Mesendoderm (in vitro differentiated cells): ENCODE measurements at regions not wholly inside any gene's neighbourhood (a gene's known extent, or its start where the extent isn't known, plus 50 kb on each side); places are given as distances from the start of the nearest gene placed in this dataset.

Experiments
- DNase-seq: peaks from one replicate; pipeline ENCODE4 v3.0.0; 2013
- H2AK5ac ChIP-seq: 2 replicates; pipeline ENCODE4 v1.6.1; 2013; ENCODE audit warnings: low read length, inconsistent platforms
- H2BK120ac ChIP-seq: 2 replicates; pipeline ENCODE4 v1.6.1; 2013; ENCODE audit warnings: low read depth, mild to moderate bottlenecking, low read length, moderate library complexity, mixed read lengths
- H2BK15ac ChIP-seq: replicated peaks from 2 replicates; pipeline ENCODE4 v1.6.1; 2013; ENCODE audit warnings: low read depth, mild to moderate bottlenecking, moderate library complexity
- H2BK5ac ChIP-seq: 2 replicates; pipeline ENCODE4 v1.6.1; 2013; ENCODE audit warnings: low read length, inconsistent platforms
- H3K18ac ChIP-seq: 2 replicates; pipeline ENCODE4 v1.6.1; 2013; ENCODE audit warnings: mild to moderate bottlenecking, low read length, mixed read lengths
- H3K23ac ChIP-seq: one replicate; pipeline ENCODE4 v1.6.1; 2013; ENCODE audit warnings: low read length
- H3K27ac ChIP-seq: 2 replicates; pipeline ENCODE4 v1.5.1; 2013; ENCODE audit warnings: low read depth, mild to moderate bottlenecking, inconsistent platforms, low read length, moderate library complexity
- H3K27me3 ChIP-seq: 2 replicates; pipeline ENCODE4 v1.6.1; 2013; ENCODE audit warnings: low read length, control low read depth, mild to moderate bottlenecking, inconsistent platforms; ENCODE audit not compliant: insufficient read depth, poor library complexity
- H3K36me3 ChIP-seq: 2 replicates; pipeline ENCODE4 v1.6.1; 2013; ENCODE audit warnings: low read length, inconsistent platforms; ENCODE audit not compliant: control insufficient read depth, insufficient read depth
- H3K4ac ChIP-seq: one replicate; pipeline ENCODE4 v1.6.1; 2013; ENCODE audit warnings: low read depth, mild to moderate bottlenecking, low read length, moderate library complexity
- H3K4me1 ChIP-seq: 2 replicates; pipeline ENCODE4 v1.6.1; 2013; ENCODE audit warnings: low read depth, low read length, inconsistent platforms; ENCODE audit not compliant: control insufficient read depth
- H3K4me2 ChIP-seq: 2 replicates; pipeline ENCODE4 v1.6.1; 2013; ENCODE audit warnings: low read length
- H3K4me3 ChIP-seq: 2 replicates; pipeline ENCODE4 v1.5.1; 2013; ENCODE audit warnings: mild to moderate bottlenecking, low read length
- H3K56ac ChIP-seq: one replicate; pipeline ENCODE4 v1.6.1; 2013; ENCODE audit warnings: low read length
- H3K79me1 ChIP-seq: 2 replicates; pipeline ENCODE4 v1.6.1; 2013; ENCODE audit warnings: low read length, inconsistent platforms
- H3K79me2 ChIP-seq: 2 replicates; pipeline ENCODE4 v1.6.1; 2013; ENCODE audit warnings: mild to moderate bottlenecking, low read length; ENCODE audit not compliant: control insufficient read depth, insufficient read depth
- H3K9ac ChIP-seq: 2 replicates; pipeline ENCODE4 v1.6.1; 2013; ENCODE audit warnings: low read length, inconsistent platforms
- H4K5ac ChIP-seq: one replicate; pipeline ENCODE4 v1.6.1; 2013; ENCODE audit warnings: low read length
- H4K8ac ChIP-seq: one replicate; pipeline ENCODE4 v1.6.1; 2013; ENCODE audit warnings: low read depth, mild to moderate bottlenecking, control low read depth, low read length, moderate library complexity
- WGBS: extraction: QIAGEN DNeasy Blood & Tissue Kit; methylation state at CpG from one replicate; pipeline ENCODE4 v1.1.7; 2013; ENCODE audit warnings: low lambda C conversion rate, missing lambda C conversion rate; ENCODE audit not compliant: insufficient coverage; ENCODE audit errors: extremely low coverage; 5-methylcytosine and 5-hydroxymethylcytosine counted together

GRCh38 chr5:120779674-120780073, 315.6 kb downstream of the PRR16 start:
- Histone ChIP-seq H2BK120ac (no peak overlapping the region), H3K4me2 (no peak overlapping the region), H2BK5ac (no peak overlapping the region), H3K79me1 (no peaks in the 10 kb centered on the region), H2AK5ac (no peak overlapping the region), H3K23ac (no peak overlapping the region), H3K27me3 (no peaks in the 10 kb centered on the region), H3K9ac (no peak overlapping the region), H3K56ac (no peak overlapping the region), H3K27ac (no peak overlapping the region), H4K5ac (no peak overlapping the region), H2BK15ac (no peak overlapping the region), H4K8ac (no peak overlapping the region), H3K4me3 (no peak overlapping the region), H3K18ac (no peak overlapping the region), H3K36me3 (no peaks in the 10 kb centered on the region), H3K4me1 (no peaks in the 10 kb centered on the region), H3K4ac (no peak overlapping the region), H3K79me2 (no peaks in the 10 kb centered on the region)
- WGBS: no CpG with 5 or more reads among the region's 2 CpGs
- DNase-seq: no peak

- no peak overlapping the region for H2AK5ac ChIP-seq
- H3K79me1 ChIP-seq: no peaks in the 10 kb centered on the region
- no peak overlapping the region for H2BK15ac ChIP-seq
- H2BK120ac ChIP-seq: no peak overlapping the region
- no peaks in the 10 kb centered on the region for H3K4me1 ChIP-seq
- no peak overlapping the region for H3K27ac ChIP-seq
- H4K5ac ChIP-seq: no peak overlapping the region
- H2BK5ac ChIP-seq: no peak overlapping the region
- H3K18ac ChIP-seq: no peak overlapping the region
- no peaks in the 10 kb centered on the region for H3K79me2 ChIP-seq
- H3K56ac ChIP-seq: no peak overlapping the region
- no CpG with 5 or more reads among the region's 1 CpG for WGBS
- no peaks in the 10 kb centered on the region for H3K27me3 ChIP-seq
- H3K23ac ChIP-seq: no peak overlapping the region
- no peak overlapping the region for H3K4me3 ChIP-seq
- H3K4ac ChIP-seq: no peak overlapping the region
- DNase-seq: no peak
- H3K9ac ChIP-seq: no peak overlapping the region
- H4K8ac ChIP-seq: no peak overlapping the region
- H3K4me2 ChIP-seq: no peak overlapping the region
- no peaks in the 10 kb centered on the region for H3K36me3 ChIP-seq
Observed at GRCh38 chr5:120788481-120788880, 324.4 kb downstream of the PRR16 start.

GRCh38 chr5:120789918-120790317, 325.8 kb downstream of the PRR16 start:
- no peak overlapping the region for H3K27ac ChIP-seq
- H2BK15ac ChIP-seq: no peak overlapping the region
- H3K36me3 ChIP-seq: no peaks in the 10 kb centered on the region
- no peak overlapping the region for H3K56ac ChIP-seq
- no peak for DNase-seq
- no peak overlapping the region for H3K4me2 ChIP-seq
- no peak overlapping the region for H4K5ac ChIP-seq
- H3K9ac ChIP-seq: no peak overlapping the region
- H3K4me1 ChIP-seq: no peaks in the 10 kb centered on the region
- no peaks in the 10 kb centered on the region for H3K79me2 ChIP-seq
- WGBS: no CpG with 5 or more reads among the region's 2 CpGs
- no peak overlapping the region for H3K4ac ChIP-seq
- no peaks in the 10 kb centered on the region for H3K27me3 ChIP-seq
- H2BK120ac ChIP-seq: no peak overlapping the region
- no peak overlapping the region for H2BK5ac ChIP-seq
- H4K8ac ChIP-seq: no peak overlapping the region
- no peak overlapping the region for H3K4me3 ChIP-seq
- H2AK5ac ChIP-seq: no peak overlapping the region
- no peak overlapping the region for H3K18ac ChIP-seq
- no peaks in the 10 kb centered on the region for H3K79me1 ChIP-seq
- H3K23ac ChIP-seq: no peak overlapping the region

GRCh38 chr5:120790339-120790738, 326.2 kb downstream of the PRR16 start:
- Histone ChIP-seq H3K18ac (no peak overlapping the region), H3K27ac (no peak overlapping the region), H2BK5ac (no peak overlapping the region), H3K79me1 (no peaks in the 10 kb centered on the region), H3K4me2 (no peak overlapping the region), H3K23ac (no peak overlapping the region), H3K4ac (no peak overlapping the region), H3K9ac (no peak overlapping the region), H3K36me3 (no peaks in the 10 kb centered on the region), H2AK5ac (no peak overlapping the region), H3K56ac (no peak overlapping the region), H3K79me2 (no peaks in the 10 kb centered on the region), H2BK15ac (no peak overlapping the region), H4K8ac (no peak overlapping the region), H3K4me1 (no peaks in the 10 kb centered on the region), H4K5ac (no peak overlapping the region), H2BK120ac (no peak overlapping the region), H3K4me3 (no peak overlapping the region), H3K27me3 (no peaks in the 10 kb centered on the region)
- no CpG with 5 or more reads among the region's 1 CpG for WGBS
- no peak for DNase-seq

GRCh38 chr5:120792477-120792876, 328.4 kb downstream of the PRR16 start:
- no peak overlapping the region for H4K5ac ChIP-seq
- H2AK5ac ChIP-seq: no peak overlapping the region
- no peak overlapping the region for H3K4me3 ChIP-seq
- H3K4me2 ChIP-seq: no peak overlapping the region
- no peak overlapping the region for H2BK120ac ChIP-seq
- no peak overlapping the region for H3K9ac ChIP-seq
- H3K56ac ChIP-seq: no peak overlapping the region
- no peak overlapping the region for H3K27ac ChIP-seq
- no peaks in the 10 kb centered on the region for H3K79me1 ChIP-seq
- no peaks in the 10 kb centered on the region for H3K36me3 ChIP-seq
- no peak overlapping the region for H4K8ac ChIP-seq
- no peak overlapping the region for H3K23ac ChIP-seq
- no peak overlapping the region for H2BK5ac ChIP-seq
- H3K4ac ChIP-seq: no peak overlapping the region
- WGBS: no CpG with 5 or more reads among the region's 2 CpGs
- no peaks in the 10 kb centered on the region for H3K27me3 ChIP-seq
- H3K79me2 ChIP-seq: no peaks in the 10 kb centered on the region
- H3K4me1 ChIP-seq: no peaks in the 10 kb centered on the region
- H3K18ac ChIP-seq: no peak overlapping the region
- no peak for DNase-seq
- no peak overlapping the region for H2BK15ac ChIP-seq

GRCh38 chr5:120794121-120794520, 330.0 kb downstream of the PRR16 start:
- H2BK15ac ChIP-seq: no peak overlapping the region
- H3K27me3 ChIP-seq: no peaks in the 10 kb centered on the region
- no peak overlapping the region for H3K18ac ChIP-seq
- no peak overlapping the region for H3K4me3 ChIP-seq
- no peak overlapping the region for H3K27ac ChIP-seq
- no CpG with 5 or more reads among the region's 1 CpG for WGBS
- DNase-seq: no peak
- no peak overlapping the region for H3K9ac ChIP-seq
- no peaks in the 10 kb centered on the region for H3K79me1 ChIP-seq
- no peak overlapping the region for H2BK120ac ChIP-seq
- H2AK5ac ChIP-seq: no peak overlapping the region
- H2BK5ac ChIP-seq: no peak overlapping the region
- H3K79me2 ChIP-seq: no peaks in the 10 kb centered on the region
- no peaks in the 10 kb centered on the region for H3K36me3 ChIP-seq
- no peak overlapping the region for H3K4me2 ChIP-seq
- H3K23ac ChIP-seq: no peak overlapping the region
- H3K4me1 ChIP-seq: no peaks in the 10 kb centered on the region
- H4K5ac ChIP-seq: no peak overlapping the region
- H4K8ac ChIP-seq: no peak overlapping the region
- no peak overlapping the region for H3K4ac ChIP-seq
- H3K56ac ChIP-seq: no peak overlapping the region
